ENCODE measurements at regions not wholly inside any gene's neighbourhood (a gene's known extent, or its start where the extent isn't known, plus 50 kb on each side); places are given as distances from the start of the nearest gene placed in this dataset.

- H3K79me2 ChIP-seq (ENCODE audit: control insufficient read depth, insufficient read depth, low read length) = no peaks in the 10 kb centered on the region
- no peak overlapping the region for H3K23ac ChIP-seq (ENCODE audit: low read length)
- no peaks in the 10 kb centered on the region for H3K27me3 ChIP-seq (ENCODE audit: insufficient read depth, low read length, poor library complexity)
- H4K5ac ChIP-seq (ENCODE audit: low read length) = no peak overlapping the region
- H3K9ac ChIP-seq (ENCODE audit: low read length) = no peak overlapping the region
- no peak overlapping the region for H3K4ac ChIP-seq (ENCODE audit: low read depth, low read length)
- H3K4me1 ChIP-seq (ENCODE audit: control insufficient read depth, low read depth, low read length) = no peaks in the 10 kb centered on the region
- no peak overlapping the region for H2AK5ac ChIP-seq (ENCODE audit: low read length)
- H3K4me2 ChIP-seq (ENCODE audit: low read length) = no peak overlapping the region
- H3K27ac ChIP-seq (ENCODE audit: low read depth, low read length) = no peak overlapping the region
- H3K36me3 ChIP-seq (ENCODE audit: control insufficient read depth, insufficient read depth, low read length) = no peaks in the 10 kb centered on the region
- H3K18ac ChIP-seq (ENCODE audit: low read length) = no peak overlapping the region
- no peak overlapping the region for H2BK5ac ChIP-seq (ENCODE audit: low read length)
- H2BK15ac ChIP-seq (replicated peaks; ENCODE audit: low read depth) = no peak overlapping the region
- no peak overlapping the region for H3K4me3 ChIP-seq (ENCODE audit: low read length)
- H4K8ac ChIP-seq (ENCODE audit: low read depth, low read length) = no peak overlapping the region
- H3K79me1 ChIP-seq (ENCODE audit: low read length) = no peaks in the 10 kb centered on the region
- DNase-seq = no peak
- WGBS (ENCODE audit: extremely low coverage, insufficient coverage, low lambda C conversion rate) = no CpG with 5 or more reads among the region's 7 CpGs
- no peak overlapping the region for H3K56ac ChIP-seq (ENCODE audit: low read length)
- H2BK120ac ChIP-seq (ENCODE audit: low read depth, low read length) = no peak overlapping the region
These were observed 71.3 kb upstream of the PUDP start for GRCh38 chrX:7219153-7219705.

- peak; percentile 32 for DNase-seq
- Histone ChIP-seq H3K4me1 (ENCODE audit: control insufficient read depth, low read depth, low read length) (no peaks in the 10 kb centered on the region), H3K4ac (ENCODE audit: low read depth, low read length) (peak overlapping the region; percentile 16), H3K79me1 (ENCODE audit: low read length) (no peaks in the 10 kb centered on the region), H3K79me2 (ENCODE audit: control insufficient read depth, insufficient read depth, low read length) (no peaks in the 10 kb centered on the region), H2BK120ac (ENCODE audit: low read depth, low read length) (no peak overlapping the region), H2AK5ac (ENCODE audit: low read length) (no peak overlapping the region), H3K23ac (ENCODE audit: low read length) (no peak overlapping the region), H3K18ac (ENCODE audit: low read length) (no peak overlapping the region), H3K27ac (ENCODE audit: low read depth, low read length) (no peak overlapping the region), H3K27me3 (ENCODE audit: insufficient read depth, low read length, poor library complexity) (no peaks in the 10 kb centered on the region), H3K9ac (ENCODE audit: low read length) (no peak overlapping the region), H4K5ac (ENCODE audit: low read length) (no peak overlapping the region), H2BK15ac (replicated peaks; ENCODE audit: low read depth) (no peak overlapping the region), H3K56ac (ENCODE audit: low read length) (no peak overlapping the region), H3K4me2 (ENCODE audit: low read length) (no peak overlapping the region), H3K36me3 (ENCODE audit: control insufficient read depth, insufficient read depth, low read length) (no peaks in the 10 kb centered on the region), H4K8ac (ENCODE audit: low read depth, low read length) (no peak overlapping the region), H2BK5ac (ENCODE audit: low read length) (no peak overlapping the region), H3K4me3 (ENCODE audit: low read length) (no peak overlapping the region)
- WGBS (ENCODE audit: extremely low coverage, insufficient coverage, low lambda C conversion rate) = no CpG with 5 or more reads among the region's 8 CpGs
These were observed 70.6 kb upstream of the PUDP start for GRCh38 chrX:7218321-7219152.

GRCh38 chrX:7216981-7217587 lies 69.1 kb upstream of the PUDP start:
- DNase-seq = no peak
- no peak overlapping the region for H2BK120ac ChIP-seq (ENCODE audit: low read depth, low read length)
- no peak overlapping the region for H2AK5ac ChIP-seq (ENCODE audit: low read length)
- H3K4me2 ChIP-seq (ENCODE audit: low read length) = no peak overlapping the region
- H3K9ac ChIP-seq (ENCODE audit: low read length) = no peak overlapping the region
- H3K56ac ChIP-seq (ENCODE audit: low read length) = no peak overlapping the region
- H2BK15ac ChIP-seq (replicated peaks; ENCODE audit: low read depth) = no peak overlapping the region
- no peak overlapping the region for H3K4me3 ChIP-seq (ENCODE audit: low read length)
- no peak overlapping the region for H4K5ac ChIP-seq (ENCODE audit: low read length)
- H3K79me1 ChIP-seq (ENCODE audit: low read length) = no peaks in the 10 kb centered on the region
- no CpG with 5 or more reads among the region's 6 CpGs for WGBS (ENCODE audit: extremely low coverage, insufficient coverage, low lambda C conversion rate)
- H3K4me1 ChIP-seq (ENCODE audit: control insufficient read depth, low read depth, low read length) = no peaks in the 10 kb centered on the region
- H4K8ac ChIP-seq (ENCODE audit: low read depth, low read length) = no peak overlapping the region
- no peaks in the 10 kb centered on the region for H3K36me3 ChIP-seq (ENCODE audit: control insufficient read depth, insufficient read depth, low read length)
- no peak overlapping the region for H3K23ac ChIP-seq (ENCODE audit: low read length)
- no peak overlapping the region for H3K4ac ChIP-seq (ENCODE audit: low read depth, low read length)
- H3K79me2 ChIP-seq (ENCODE audit: control insufficient read depth, insufficient read depth, low read length) = no peaks in the 10 kb centered on the region
- no peak overlapping the region for H2BK5ac ChIP-seq (ENCODE audit: low read length)
- H3K27ac ChIP-seq (ENCODE audit: low read depth, low read length) = no peak overlapping the region
- H3K18ac ChIP-seq (ENCODE audit: low read length) = no peak overlapping the region
- H3K27me3 ChIP-seq (ENCODE audit: insufficient read depth, low read length, poor library complexity) = no peaks in the 10 kb centered on the region

GRCh38 chrX:7215842-7216241 lies 67.9 kb upstream of the PUDP start:
- Histone ChIP-seq H2AK5ac (ENCODE audit: low read length) (no peak overlapping the region), H3K36me3 (ENCODE audit: control insufficient read depth, insufficient read depth, low read length) (no peaks in the 10 kb centered on the region), H3K79me2 (ENCODE audit: control insufficient read depth, insufficient read depth, low read length) (no peaks in the 10 kb centered on the region), H3K27ac (ENCODE audit: low read depth, low read length) (no peak overlapping the region), H3K56ac (ENCODE audit: low read length) (no peak overlapping the region), H4K8ac (ENCODE audit: low read depth, low read length) (no peak overlapping the region), H2BK15ac (replicated peaks; ENCODE audit: low read depth) (no peak overlapping the region), H4K5ac (ENCODE audit: low read length) (no peak overlapping the region), H3K4me1 (ENCODE audit: control insufficient read depth, low read depth, low read length) (no peaks in the 10 kb centered on the region), H3K23ac (ENCODE audit: low read length) (no peak overlapping the region), H2BK120ac (ENCODE audit: low read depth, low read length) (no peak overlapping the region), H3K27me3 (ENCODE audit: insufficient read depth, low read length, poor library complexity) (no peaks in the 10 kb centered on the region), H3K79me1 (ENCODE audit: low read length) (no peaks in the 10 kb centered on the region), H2BK5ac (ENCODE audit: low read length) (no peak overlapping the region), H3K9ac (ENCODE audit: low read length) (no peak overlapping the region), H3K4me3 (ENCODE audit: low read length) (no peak overlapping the region), H3K4me2 (ENCODE audit: low read length) (no peak overlapping the region), H3K18ac (ENCODE audit: low read length) (no peak overlapping the region), H3K4ac (ENCODE audit: low read depth, low read length) (no peak overlapping the region)
- peak; percentile 0 for DNase-seq

GRCh38 chrX:7214251-7214650 lies 66.3 kb upstream of the PUDP start:
- WGBS (ENCODE audit: extremely low coverage, insufficient coverage, low lambda C conversion rate) = no CpG with 5 or more reads among the region's 2 CpGs
- H3K4me1 ChIP-seq (ENCODE audit: control insufficient read depth, low read depth, low read length) = no peaks in the 10 kb centered on the region
- no peak overlapping the region for H4K5ac ChIP-seq (ENCODE audit: low read length)
- no peaks in the 10 kb centered on the region for H3K79me2 ChIP-seq (ENCODE audit: control insufficient read depth, insufficient read depth, low read length)
- H3K27me3 ChIP-seq (ENCODE audit: insufficient read depth, low read length, poor library complexity) = no peaks in the 10 kb centered on the region
- no peak overlapping the region for H3K4me3 ChIP-seq (ENCODE audit: low read length)
- H2BK5ac ChIP-seq (ENCODE audit: low read length) = no peak overlapping the region
- no peak overlapping the region for H3K9ac ChIP-seq (ENCODE audit: low read length)
- no peak overlapping the region for H3K4me2 ChIP-seq (ENCODE audit: low read length)
- no peak overlapping the region for H4K8ac ChIP-seq (ENCODE audit: low read depth, low read length)
- no peak overlapping the region for H3K56ac ChIP-seq (ENCODE audit: low read length)
- no peaks in the 10 kb centered on the region for H3K79me1 ChIP-seq (ENCODE audit: low read length)
- no peak overlapping the region for H2BK120ac ChIP-seq (ENCODE audit: low read depth, low read length)
- no peak overlapping the region for H3K23ac ChIP-seq (ENCODE audit: low read length)
- no peak overlapping the region for H3K4ac ChIP-seq (ENCODE audit: low read depth, low read length)
- no peak overlapping the region for H2AK5ac ChIP-seq (ENCODE audit: low read length)
- DNase-seq = no peak
- H3K27ac ChIP-seq (ENCODE audit: low read depth, low read length) = no peak overlapping the region
- no peak overlapping the region for H3K18ac ChIP-seq (ENCODE audit: low read length)
- H2BK15ac ChIP-seq (replicated peaks; ENCODE audit: low read depth) = no peak overlapping the region
- H3K36me3 ChIP-seq (ENCODE audit: control insufficient read depth, insufficient read depth, low read length) = no peaks in the 10 kb centered on the region

Data from mesendoderm (in vitro differentiated cells).